T47D (cell line): ENCODE measurements at regions not wholly inside any gene's neighbourhood (a gene's known extent, or its start where the extent isn't known, plus 50 kb on each side); places are given as distances from the start of the nearest gene placed in this dataset.

ENCODE experiments used
- DNase-seq, 2 experiments: peaks; one replicate each; pipeline versions ENCODE4 v3.0.0 to v3.0.0-alpha.2; 2011 to 2012; ENCODE audit warnings: low read depth in 1 of 2, low spot score in 1 of 2
- JUND ChIP-seq: IDR thresholded peaks from 2 replicates; pipeline ENCODE4 v1.6.1; 2012; ENCODE audit warnings: low read depth
- in situ Hi-C: cut with HindIII; loops from 2 replicates; pipeline ENCODE4 v1.10.0; 2016; ENCODE audit warnings: low sequenced_read_pairs, low pct_unique_long_range_greater_than_20kb

DNA sequence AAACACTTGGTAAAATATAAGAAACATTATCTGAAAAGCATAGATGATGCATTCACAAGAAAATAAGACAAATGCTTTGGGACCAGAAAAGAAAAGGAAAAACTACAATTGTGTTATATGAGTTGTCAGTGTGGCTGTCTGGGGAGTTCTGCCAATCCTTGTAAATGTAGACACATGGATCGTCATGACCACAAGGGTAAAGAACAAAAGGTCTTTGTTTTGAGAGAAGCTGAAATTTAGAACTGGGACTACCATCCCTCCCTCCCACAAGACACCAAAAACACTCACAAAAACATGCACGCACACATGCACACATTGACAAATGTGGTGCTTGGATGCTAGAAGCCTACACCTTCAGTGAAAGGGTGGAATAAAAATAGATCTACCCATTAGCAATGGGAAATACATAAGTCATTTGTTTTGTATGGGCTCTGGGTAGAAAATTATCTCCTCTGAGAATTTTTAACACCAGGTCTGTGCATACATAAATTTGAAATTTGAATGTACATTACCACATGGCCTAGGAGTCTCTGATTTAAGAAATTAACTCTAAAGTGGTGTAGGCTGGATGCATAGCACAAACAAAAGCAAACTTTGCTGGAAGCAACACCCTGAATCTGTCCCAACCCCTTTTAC, 266.2 kb upstream of the SLC39A10 start:
- no peak for TF ChIP-seq JUND
- in situ Hi-C loops: no loop called here
- DNase-seq: no peak

- in situ Hi-C loops: no loop called here
- no peak for DNase-seq
- TF ChIP-seq JUND: no peak
These were observed 269.0 kb upstream of the SLC39A10 start for GRCh38 chr2:195388028-195388427.

GRCh38 chr2:195382186-195382585, 274.8 kb upstream of the SLC39A10 start:
- in situ Hi-C loops: no loop called here
- TF ChIP-seq JUND: no peak
- DNase-seq: no peak

DNA sequence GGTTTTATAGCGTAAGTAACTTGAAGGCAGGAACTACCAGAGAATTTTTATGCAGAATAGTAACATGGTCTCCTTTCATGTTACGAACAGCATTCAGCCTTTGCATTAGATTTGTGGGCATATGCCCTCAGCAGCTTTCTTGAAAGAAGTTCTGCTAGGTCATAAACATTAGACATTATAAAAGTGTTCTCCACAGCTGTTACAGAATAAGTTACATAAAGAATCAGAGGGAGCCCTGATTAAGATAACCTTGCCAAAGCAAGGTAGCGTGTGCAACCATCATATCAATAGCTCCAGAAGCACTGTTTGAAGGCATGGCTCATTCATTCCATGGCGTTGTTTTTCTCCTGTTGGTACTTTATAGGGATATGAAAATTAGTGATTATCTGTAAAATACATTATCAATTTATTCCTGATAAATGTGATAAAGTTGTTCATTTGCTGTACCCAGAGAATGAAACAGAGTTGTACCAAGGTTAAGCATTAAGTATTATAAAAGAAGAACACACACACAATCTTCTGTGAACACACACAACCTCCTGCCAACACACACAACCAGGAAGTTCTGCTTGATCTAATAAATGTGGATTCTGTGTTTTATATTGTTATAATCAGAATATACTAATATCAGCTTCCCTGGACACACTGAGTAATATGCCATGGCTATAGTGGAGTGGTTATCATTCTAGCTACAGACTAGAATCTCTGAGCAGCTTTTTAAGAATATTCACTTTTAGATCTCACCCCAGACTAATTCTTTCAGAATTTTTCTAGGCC, 286.7 kb upstream of the SLC39A10 start:
- in situ Hi-C loops: no loop called here
- DNase-seq: no peak
- TF ChIP-seq JUND: no peak

- no peak for DNase-seq
- no peak for TF ChIP-seq JUND
- in situ Hi-C loops: no loop called here
These were observed 287.8 kb upstream of the SLC39A10 start for GRCh38 chr2:195369218-195369587.

DNA sequence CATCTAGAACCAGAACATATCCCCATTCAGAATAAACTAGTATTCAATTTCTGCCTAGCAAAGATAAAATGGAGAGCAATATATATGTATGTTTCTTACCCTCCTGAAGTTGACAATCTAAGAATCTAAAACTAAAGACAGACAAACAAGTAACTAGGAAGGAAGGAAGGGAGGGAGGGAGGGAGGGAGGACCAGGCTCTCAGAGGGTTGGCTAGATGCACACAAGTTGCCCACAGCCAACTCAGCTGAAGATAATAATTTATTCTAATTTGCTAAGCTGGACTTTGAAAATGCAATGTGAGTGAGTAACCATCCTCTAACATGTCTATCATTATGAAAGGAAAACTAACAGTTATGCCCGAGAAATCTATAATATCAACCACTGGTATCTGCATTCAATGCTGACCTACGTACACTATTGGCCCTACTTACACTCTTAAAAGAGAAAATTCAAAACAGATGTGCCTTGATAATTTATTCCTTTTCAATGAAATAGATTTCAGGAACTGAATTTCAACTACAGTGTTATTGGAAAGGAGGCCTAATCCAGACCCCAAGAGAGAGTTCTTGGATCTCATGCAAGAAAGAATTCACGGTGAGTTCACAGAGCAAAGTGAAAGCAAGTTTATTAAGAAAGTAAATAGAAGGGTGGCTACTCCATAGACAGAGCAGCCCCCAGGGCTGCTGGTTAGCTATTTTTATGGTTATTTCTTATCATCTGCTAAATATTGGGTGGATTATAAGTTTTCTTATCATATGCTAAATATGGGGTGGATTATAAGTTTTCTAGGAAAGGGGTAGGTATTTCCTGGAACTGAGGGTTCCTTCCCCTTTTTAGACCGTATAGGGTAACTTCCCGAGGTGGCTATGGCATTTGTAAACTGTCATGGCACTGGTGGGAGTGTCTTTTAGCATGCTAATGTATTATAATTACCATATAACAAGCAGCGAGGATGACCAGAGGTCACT, 288.5 kb upstream of the SLC39A10 start:
- no peak for DNase-seq
- TF ChIP-seq JUND: no peak
- in situ Hi-C loops: no loop called here

DNA sequence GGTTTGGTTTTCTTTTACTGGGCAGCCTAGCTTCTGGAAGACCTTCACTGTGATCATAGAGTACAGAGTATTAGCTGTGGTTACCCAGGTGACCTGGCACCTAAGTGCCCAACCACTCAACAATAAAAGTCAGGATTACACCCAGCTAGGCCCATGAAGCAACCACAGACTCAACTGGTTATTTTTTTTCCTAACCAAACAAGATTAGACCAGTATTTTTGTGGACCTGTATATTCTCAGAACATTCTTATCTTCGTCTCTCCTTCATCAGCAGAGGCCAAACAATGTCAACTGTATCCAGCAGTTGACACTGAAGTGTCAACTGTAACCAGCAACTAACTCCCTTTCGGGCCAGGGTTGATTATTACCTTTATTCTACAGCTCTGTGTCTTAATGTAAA, 289.2 kb upstream of the SLC39A10 start:
- no peak for DNase-seq
- no peak for TF ChIP-seq JUND
- in situ Hi-C loops: no loop called here

DNA sequence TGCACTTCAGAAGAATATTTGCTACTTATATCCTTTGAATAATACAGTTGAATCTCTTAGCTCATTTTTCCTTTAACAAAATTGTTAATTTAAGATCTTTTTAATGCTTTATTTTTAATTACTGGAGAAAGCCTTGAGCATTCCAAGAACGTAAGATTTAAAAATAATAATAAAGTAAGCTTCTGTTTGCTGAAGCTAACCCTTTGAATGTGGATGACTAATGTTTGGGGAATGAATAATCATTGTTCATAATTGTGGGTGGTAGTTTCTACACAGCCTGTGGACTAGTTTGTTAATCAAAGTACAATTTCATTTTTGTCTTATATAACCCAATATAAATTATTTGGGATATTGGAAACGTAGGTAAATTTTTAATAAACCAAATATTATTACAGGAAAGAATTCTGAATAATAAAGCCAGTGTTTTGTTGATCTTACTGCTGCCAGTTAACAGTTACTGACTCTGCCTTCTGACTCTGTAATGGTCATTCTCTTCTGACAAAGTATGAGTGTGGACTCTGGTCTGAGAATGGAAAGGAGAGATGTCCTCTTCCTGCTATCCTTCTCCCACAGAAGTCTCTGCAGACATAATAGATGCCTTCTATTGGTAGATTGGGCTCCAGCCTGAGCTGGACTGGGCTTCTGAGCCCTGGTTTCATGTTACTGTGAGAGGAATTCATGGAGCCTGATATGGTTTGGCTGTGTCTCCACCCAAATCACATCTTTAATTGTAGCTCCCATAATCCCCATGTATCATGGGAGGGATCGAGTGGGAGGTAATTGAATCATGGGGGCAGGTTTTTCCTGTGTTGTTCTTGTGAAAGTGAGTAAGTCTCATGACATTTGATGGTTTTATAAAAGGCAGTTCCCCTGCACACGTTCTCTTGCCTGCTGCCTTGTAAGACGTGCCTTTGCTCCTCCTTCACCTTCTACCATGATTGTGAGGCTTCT, 292.7 kb upstream of the SLC39A10 start:
- in situ Hi-C loops: no loop called here
- no peak for TF ChIP-seq JUND
- DNase-seq: no peak

DNA sequence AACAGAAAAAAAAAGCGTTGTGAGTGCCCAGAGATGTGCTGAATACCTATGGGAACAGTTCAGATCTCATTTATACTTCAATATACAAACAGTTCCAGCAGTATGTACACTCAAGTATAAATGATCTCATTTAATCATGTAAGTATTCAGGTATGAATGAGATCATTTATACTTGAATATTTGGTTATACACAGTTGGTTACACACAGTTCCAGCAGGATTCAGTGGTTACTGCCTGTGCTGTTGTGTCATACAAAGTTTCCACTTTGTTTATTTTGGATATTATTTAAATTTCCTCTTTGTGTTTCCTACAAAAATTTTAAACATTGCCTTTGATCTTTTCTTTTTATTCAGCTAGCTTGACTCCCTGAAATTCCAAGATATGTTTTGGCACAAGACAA, 293.5 kb upstream of the SLC39A10 start:
- no peak for TF ChIP-seq JUND
- in situ Hi-C loops: no loop called here
- DNase-seq: no peak

DNA sequence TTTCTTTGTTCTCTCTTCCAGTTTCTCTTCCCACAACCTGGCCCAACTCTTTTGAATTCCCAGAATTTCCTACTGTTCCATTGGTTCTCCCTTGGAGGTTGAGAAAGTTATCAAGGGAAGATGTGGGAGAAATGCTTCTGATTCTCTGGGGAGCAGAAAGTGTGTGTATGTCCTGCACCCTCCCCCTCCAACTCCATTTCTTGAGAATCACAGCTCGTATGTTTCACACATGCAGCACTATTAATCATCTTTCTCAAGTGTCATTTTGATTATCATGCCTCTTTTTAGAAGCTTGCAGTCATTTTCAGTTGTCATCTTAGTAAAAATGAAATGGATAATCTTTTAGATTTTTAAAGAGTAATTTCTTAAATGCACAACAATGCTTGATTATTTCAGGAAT, 296.8 kb upstream of the SLC39A10 start:
- in situ Hi-C loops: no loop called here
- TF ChIP-seq JUND: no peak

DNA sequence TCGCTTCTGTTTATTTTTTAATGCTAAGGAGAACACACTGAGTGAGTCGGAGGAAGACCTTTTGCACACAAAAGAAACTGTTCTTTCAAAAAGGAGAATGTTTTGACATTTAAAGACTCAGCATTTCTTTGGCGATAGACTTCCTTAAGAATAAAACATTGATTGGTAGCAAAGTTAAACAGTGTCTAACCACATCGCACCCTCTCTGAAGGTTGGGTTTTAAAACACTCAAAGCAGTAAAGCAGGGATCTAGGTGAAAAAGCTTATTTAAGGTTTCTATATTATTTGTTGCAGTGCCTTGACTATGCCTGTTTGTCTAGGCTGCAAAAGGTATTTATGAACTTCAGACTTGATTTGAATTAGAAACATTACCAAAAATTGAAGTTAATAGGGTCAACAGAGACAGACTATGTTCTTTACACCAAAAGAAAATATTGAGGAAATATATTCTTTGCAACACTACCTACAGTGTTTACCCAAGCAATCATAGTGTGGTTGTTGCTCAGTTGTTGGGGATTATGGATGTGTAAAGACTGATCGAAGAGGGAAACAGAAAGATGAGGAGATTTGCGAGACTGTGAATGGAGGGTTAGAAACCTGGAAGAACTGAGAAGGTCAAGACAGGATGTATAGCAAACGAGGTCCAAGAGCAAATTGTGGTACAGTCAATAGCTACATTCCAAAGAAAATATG, 297.8 kb upstream of the SLC39A10 start:
- no peak for DNase-seq
- in situ Hi-C loops: no loop called here
- TF ChIP-seq JUND: no peak

More for the DNA sequence above, 296.8 kb upstream of the SLC39A10 start:
- no peak for DNase-seq
